ENCODE measurements at regions not wholly inside any gene's neighbourhood (a gene's known extent, or its start where the extent isn't known, plus 50 kb on each side); places are given as distances from the start of the nearest gene placed in this dataset.
"Not testable (repeated sequence)": the region's sequence is repeated elsewhere in the genome, so short reads cannot be mapped to it uniquely, and the experiment has no call there.

- ATAC-seq, result no peak
These were observed 94.6 kb upstream of the IGFBPL1 start for GRCh38 chr9:38518826-38519225.

GRCh38 chr9:38516273-38516672 lies 92.0 kb upstream of the IGFBPL1 start:
- ATAC-seq, result peak; percentile 94

GRCh38 chr9:38515055-38515454 lies 90.8 kb upstream of the IGFBPL1 start:
- not testable (repeated sequence) for ATAC-seq

GRCh38 chr9:38510340-38510739 lies 86.1 kb upstream of the IGFBPL1 start:
- not testable (repeated sequence) for ATAC-seq

GRCh38 chr9:38507587-38507986 lies 83.3 kb upstream of the IGFBPL1 start:
- no peak for ATAC-seq

GRCh38 chr9:38500171-38500570 lies 75.9 kb upstream of the IGFBPL1 start:
- peak; percentile 97 for ATAC-seq

GRCh38 chr9:38498551-38498950 lies 74.3 kb upstream of the IGFBPL1 start:
- ATAC-seq, result not testable (repeated sequence)

- ATAC-seq, result no peak
These were observed 64.8 kb upstream of the IGFBPL1 start for GRCh38 chr9:38489057-38489456.

GRCh38 chr9:38488156-38488698 lies 64.0 kb upstream of the IGFBPL1 start:
- no peak for ATAC-seq

- ATAC-seq, result peak; percentile 28
These were observed 63.3 kb upstream of the IGFBPL1 start for GRCh38 chr9:38487418-38488155.

GRCh38 chr9:38486837-38487236 lies 62.6 kb upstream of the IGFBPL1 start:
- ATAC-seq, result no peak

- no peak for ATAC-seq
These were observed 61.9 kb upstream of the IGFBPL1 start for GRCh38 chr9:38486056-38486615.

- not testable (repeated sequence) for ATAC-seq
These were observed 59.9 kb upstream of the IGFBPL1 start for GRCh38 chr9:38484076-38484665.

- no peak for ATAC-seq
These were observed 58.8 kb upstream of the IGFBPL1 start for GRCh38 chr9:38482918-38483592.

- no peak for ATAC-seq
These were observed 54.0 kb upstream of the IGFBPL1 start for GRCh38 chr9:38478211-38478610.

GRCh38 chr9:38474476-38474875 lies 50.2 kb upstream of the IGFBPL1 start:
- peak; percentile 86 for ATAC-seq

All from esophagus mucosa (tissue), 1 donor.